Tibial nerve (tissue), 4 donors: ENCODE measurements at regions not wholly inside any gene's neighbourhood (a gene's known extent, or its start where the extent isn't known, plus 50 kb on each side); places are given as distances from the start of the nearest gene placed in this dataset.

Experiments used
- EP300 ChIP-seq, 2 donors: sonication (generic); formaldehyde crosslinking; IDR thresholded peaks; one replicate each; pipeline ENCODE4 v1.6.1; 2017; ENCODE audit warnings: antibody characterized with exemption in 2 of 2, mild to moderate bottlenecking in 1 of 2
- TF ChIP-seq, protein P1 (sequence below), 5 experiments: fragments of 200-600 bp in 3 of 5; fragments of 450-650 bp in 2 of 5; sonication (generic) in 3 of 5; IDR thresholded peaks; one replicate each; pipeline ENCODE4 v1.5.1; 2016 to 2019; ENCODE audit warnings: antibody characterized with exemption in 5 of 5, mild to moderate bottlenecking in 3 of 5, moderate library complexity in 2 of 5

DNA sequence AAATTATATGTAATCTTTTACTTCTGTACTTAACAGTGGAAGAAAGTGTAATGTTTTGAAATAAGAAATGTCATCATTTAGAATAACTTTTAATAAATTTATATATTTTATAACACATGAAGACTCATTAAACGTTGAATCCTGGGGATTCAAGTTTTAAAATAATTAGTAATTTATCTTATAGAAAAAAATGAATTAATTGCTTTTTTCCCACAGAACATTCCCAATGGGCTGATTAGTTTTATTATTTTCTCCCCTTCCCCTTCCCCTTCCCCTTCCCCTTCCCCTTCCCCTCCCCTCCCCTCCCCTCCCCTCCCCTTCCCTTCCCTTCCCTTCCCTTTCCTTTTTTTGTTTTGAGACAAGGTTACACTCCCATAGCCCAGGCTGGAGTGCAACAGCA, 79.7 kb downstream of the MRPS30 start:
- TF ChIP-seq, protein P1, sequence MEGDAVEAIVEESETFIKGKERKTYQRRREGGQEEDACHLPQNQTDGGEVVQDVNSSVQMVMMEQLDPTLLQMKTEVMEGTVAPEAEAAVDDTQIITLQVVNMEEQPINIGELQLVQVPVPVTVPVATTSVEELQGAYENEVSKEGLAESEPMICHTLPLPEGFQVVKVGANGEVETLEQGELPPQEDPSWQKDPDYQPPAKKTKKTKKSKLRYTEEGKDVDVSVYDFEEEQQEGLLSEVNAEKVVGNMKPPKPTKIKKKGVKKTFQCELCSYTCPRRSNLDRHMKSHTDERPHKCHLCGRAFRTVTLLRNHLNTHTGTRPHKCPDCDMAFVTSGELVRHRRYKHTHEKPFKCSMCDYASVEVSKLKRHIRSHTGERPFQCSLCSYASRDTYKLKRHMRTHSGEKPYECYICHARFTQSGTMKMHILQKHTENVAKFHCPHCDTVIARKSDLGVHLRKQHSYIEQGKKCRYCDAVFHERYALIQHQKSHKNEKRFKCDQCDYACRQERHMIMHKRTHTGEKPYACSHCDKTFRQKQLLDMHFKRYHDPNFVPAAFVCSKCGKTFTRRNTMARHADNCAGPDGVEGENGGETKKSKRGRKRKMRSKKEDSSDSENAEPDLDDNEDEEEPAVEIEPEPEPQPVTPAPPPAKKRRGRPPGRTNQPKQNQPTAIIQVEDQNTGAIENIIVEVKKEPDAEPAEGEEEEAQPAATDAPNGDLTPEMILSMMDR (IDR thresholded peaks at IDR 0.05): no peak
- TF ChIP-seq EP300 (IDR thresholded peaks at IDR 0.05): no peak
